ENCODE measurements at regions not wholly inside any gene's neighbourhood (a gene's known extent, or its start where the extent isn't known, plus 50 kb on each side); places are given as distances from the start of the nearest gene placed in this dataset.

- no peak overlapping the region for H3K4me2 ChIP-seq (ENCODE audit: insufficient read depth, insufficient read length, low read length)
- H3K27me3 ChIP-seq (ENCODE audit: insufficient read depth, low read length): no peaks in the 10 kb centered on the region
- H3K79me2 ChIP-seq (ENCODE audit: insufficient read depth, low read length): no peaks in the 10 kb centered on the region
- no peaks in the 10 kb centered on the region for H3K36me3 Mint-ChIP-seq (ENCODE audit: insufficient read depth in 1 of 3, low read depth in 3 of 3)
- H3K4me1 Mint-ChIP-seq: no peaks in the 10 kb centered on the region
- no peak for TF ChIP-seq CTCF (conservative IDR thresholded peaks at IDR 0.05)
- H3T11ph ChIP-seq (ENCODE audit: low read length): no peak overlapping the region
- no peak overlapping the region for H4K91ac ChIP-seq (ENCODE audit: insufficient read length, low read depth, low read length)
- H3K27ac ChIP-seq (ENCODE audit: insufficient read length, low read depth, low read length): no peak overlapping the region
- H2AK5ac ChIP-seq (ENCODE audit: insufficient read length, low read length): no peak overlapping the region
- no peak overlapping the region for H4K5ac ChIP-seq (ENCODE audit: insufficient read length, low read depth, low read length)
- no peak overlapping the region for H4K8ac ChIP-seq (replicated peaks; ENCODE audit: insufficient read length, low read depth, low read length)
- no peaks in the 10 kb centered on the region for H3K4me1 ChIP-seq (ENCODE audit: insufficient read depth, low read length)
- DNase-seq: no peak
- WGBS (ENCODE audit: extremely low coverage, insufficient read length, low lambda C conversion rate): no CpG with 5 or more reads among the region's 7 CpGs
- no peak overlapping the region for H2BK12ac ChIP-seq (ENCODE audit: insufficient read length, low read depth, low read length)
- no peaks in the 10 kb centered on the region; a peak in 1 of 5 replicates for H3K9me3 Mint-ChIP-seq
- H3K56ac ChIP-seq (ENCODE audit: insufficient read length, low read depth, low read length): no peak overlapping the region
- H3K18ac ChIP-seq (ENCODE audit: insufficient read length, low read depth, low read length): no peak overlapping the region
- H2AFZ ChIP-seq (ENCODE audit: low read length): no peak overlapping the region
- H3K27me3 Mint-ChIP-seq (ENCODE audit: low read depth): no peaks in the 10 kb centered on the region
- no peaks in the 10 kb centered on the region for H3K9me3 ChIP-seq (ENCODE audit: control insufficient read depth, low read depth, low read length)
- H3K4ac ChIP-seq (ENCODE audit: low read depth, low read length): no peak overlapping the region
- H4K20me1 ChIP-seq (ENCODE audit: control insufficient read depth, insufficient read depth, insufficient read length): no peaks in the 10 kb centered on the region
- H2BK120ac ChIP-seq (ENCODE audit: low read depth, low read length, poor library complexity, severe bottlenecking): no peak overlapping the region
- H3K9ac ChIP-seq (ENCODE audit: extremely low read depth, insufficient read length, low read length): no peak overlapping the region
- no peak overlapping the region for H3K23ac ChIP-seq (ENCODE audit: insufficient read length, low read depth, low read length)
- H2BK5ac ChIP-seq (ENCODE audit: insufficient read length, low read length): no peak overlapping the region
- H3K23me2 ChIP-seq (ENCODE audit: insufficient read length, low read depth, low read length, poor library complexity, severe bottlenecking): no peaks in the 10 kb centered on the region
- no peak overlapping the region; a peak in 1 of 7 replicates for H3K27ac Mint-ChIP-seq
- no peak overlapping the region for H2BK20ac ChIP-seq (ENCODE audit: low read depth, low read length, poor library complexity, severe bottlenecking)
- H3K79me1 ChIP-seq (ENCODE audit: insufficient read depth, low read depth, low read length, poor library complexity, severe bottlenecking): no peaks in the 10 kb centered on the region
- no peak overlapping the region for H2BK15ac ChIP-seq (ENCODE audit: low read depth, low read length)
- no peak overlapping the region for H3K14ac ChIP-seq (ENCODE audit: insufficient read depth, low read length)
- no peak overlapping the region for H3K4me3 Mint-ChIP-seq
Measured at GRCh38 chr13:64662887-64663593, 2567.1 kb downstream of the PCDH9 start.
